Activated naive CD8-positive, alpha-beta T cell treated with anti-CD3 and anti-CD28 coated beads, Interleukin-2, amount 50 U/mL, for 24 hours (primary cell): ENCODE measurements at regions not wholly inside any gene's neighbourhood (a gene's known extent, or its start where the extent isn't known, plus 50 kb on each side); places are given as distances from the start of the nearest gene placed in this dataset.
A peak's percentile ranks its signal among the peaks of the same experiment; 100 is the strongest.

Experiments
- ATAC-seq: fragments of 150-1000 bp; cut with Tn5 transposase; one replicate; pipeline ENCODE4 v1.10.0; 2021
- DNase-seq: peaks from one replicate; pipeline ENCODE4 v3.0.0; 2021
- H3K27ac Mint-ChIP-seq: one replicate; pipeline ENCODE4 v1.8.0; 2021; ENCODE audit warnings: mild to moderate bottlenecking, mixed read lengths
- H3K27me3 Mint-ChIP-seq: one replicate; pipeline ENCODE4 v1.8.0; 2021; ENCODE audit warnings: mixed read lengths
- H3K36me3 Mint-ChIP-seq: one replicate; pipeline ENCODE4 v1.8.0; 2021; ENCODE audit warnings: low read depth, mixed read lengths
- H3K4me1 Mint-ChIP-seq: one replicate; pipeline ENCODE4 v1.8.0; 2021; ENCODE audit warnings: mixed read lengths
- H3K4me3 Mint-ChIP-seq: one replicate; pipeline ENCODE4 v1.8.0; 2021; ENCODE audit warnings: mild to moderate bottlenecking, moderate library complexity, mixed read lengths
- H3K9me3 Mint-ChIP-seq: one replicate; pipeline ENCODE4 v1.8.0; 2021; ENCODE audit warnings: mixed read lengths

DNA sequence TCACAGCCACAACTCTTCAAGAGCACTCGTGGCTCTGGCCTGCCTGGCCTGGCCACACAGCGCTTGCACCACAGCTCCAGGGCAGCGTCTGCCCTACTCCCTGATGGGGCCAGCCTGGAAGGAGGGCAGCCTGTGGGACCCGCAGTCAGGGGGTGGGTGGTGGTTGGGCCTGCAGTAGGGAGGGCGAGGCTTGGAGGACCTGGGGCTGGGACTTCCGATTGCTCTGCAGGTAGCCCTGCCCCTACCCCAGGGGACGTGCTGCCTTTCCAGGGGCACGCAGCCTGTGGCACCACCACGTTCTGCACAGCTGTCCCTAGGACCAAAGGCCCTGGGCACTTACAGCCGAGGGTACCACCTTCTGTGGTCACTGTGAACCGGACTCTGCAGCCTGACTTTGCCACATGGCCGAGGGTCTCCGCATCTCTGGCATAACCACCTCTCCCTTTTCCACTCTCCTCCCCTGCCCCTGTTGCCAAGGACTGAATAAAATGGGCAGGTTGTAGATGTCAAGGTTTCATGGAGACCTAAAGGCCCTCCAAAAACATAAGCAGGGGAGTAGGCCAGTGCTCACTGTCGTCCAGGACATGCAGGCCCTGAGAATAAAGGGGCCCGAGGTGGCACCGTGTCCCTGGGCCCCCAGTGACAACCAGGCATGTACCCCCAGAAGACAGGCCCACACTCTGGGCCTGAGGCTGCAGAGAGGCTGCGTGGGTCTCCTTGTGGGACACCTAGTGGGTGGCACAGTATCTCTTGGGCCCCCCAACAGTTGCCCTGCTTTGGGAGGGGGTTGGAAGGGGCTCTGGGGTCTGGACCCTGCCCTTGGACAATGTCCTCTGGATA, 87.3 kb downstream of the INHBB start:
- H3K27me3 Mint-ChIP-seq: peaks cover 3% of the 10 kb centered on the region
- no peaks in the 10 kb centered on the region for H3K4me1 Mint-ChIP-seq
- H3K9me3 Mint-ChIP-seq: no peaks in the 10 kb centered on the region
- H3K36me3 Mint-ChIP-seq: no peaks in the 10 kb centered on the region
- H3K27ac Mint-ChIP-seq: no peak overlapping the region
- no peak overlapping the region for H3K4me3 Mint-ChIP-seq
- DNase-seq (no peak), ATAC-seq (no peak)

GRCh38 chr2:120433816-120434290, 87.9 kb downstream of the INHBB start:
- Mint-ChIP-seq H3K27me3 (peaks cover 7% of the 10 kb centered on the region), H3K27ac (no peak overlapping the region), H3K9me3 (no peaks in the 10 kb centered on the region), H3K4me3 (no peak overlapping the region), H3K36me3 (no peaks in the 10 kb centered on the region), H3K4me1 (no peaks in the 10 kb centered on the region)
- DNase-seq: no peak
- no peak for ATAC-seq

DNA sequence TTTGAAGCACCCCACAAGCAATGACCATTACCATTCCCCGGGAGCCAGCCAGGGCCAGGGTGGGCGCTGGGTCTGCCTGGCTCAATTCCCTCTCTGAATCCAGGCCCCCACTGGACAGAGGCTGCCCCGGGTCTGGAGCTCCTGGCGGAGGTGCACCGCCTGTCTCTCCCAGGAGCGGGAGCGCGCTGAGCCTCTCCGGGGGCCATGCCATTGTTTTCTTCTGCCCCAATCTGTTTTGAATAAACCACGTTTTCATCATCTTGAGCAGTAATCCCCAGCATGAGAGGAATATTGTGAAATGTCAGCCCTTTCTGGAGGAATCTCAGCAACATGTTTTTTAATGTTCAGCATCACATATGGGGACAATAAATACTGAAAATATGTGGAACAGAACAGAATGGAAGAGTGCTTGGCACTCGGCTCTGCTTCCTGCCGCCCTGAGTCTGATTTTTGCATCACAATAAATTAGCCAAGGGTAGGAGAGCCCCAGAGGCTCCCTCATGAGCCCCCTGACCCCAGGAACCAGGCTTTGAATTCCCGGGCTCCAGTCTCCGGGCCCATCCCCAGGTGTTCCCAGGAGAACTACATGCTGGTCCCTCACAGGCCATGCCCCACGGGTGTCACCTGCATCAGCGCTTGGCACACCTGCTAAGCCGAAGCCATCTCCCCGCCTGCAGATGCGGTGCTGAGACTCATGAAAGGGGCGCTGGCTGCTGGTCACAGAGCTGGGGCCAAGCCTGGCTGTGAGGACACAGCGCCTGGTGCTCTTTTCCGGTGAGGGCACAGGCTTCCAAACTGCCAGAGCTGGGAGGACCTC, 88.8 kb downstream of the INHBB start:
- DNase-seq (no peak), ATAC-seq (no peak)
- Mint-ChIP-seq H3K27ac (no peak overlapping the region), H3K36me3 (no peaks in the 10 kb centered on the region), H3K9me3 (no peaks in the 10 kb centered on the region), H3K4me3 (no peak overlapping the region), H3K4me1 (no peaks in the 10 kb centered on the region), H3K27me3 (peaks cover 10% of the 10 kb centered on the region)

GRCh38 chr2:120435671-120436459, 89.9 kb downstream of the INHBB start:
- Mint-ChIP-seq H3K4me1 (no peaks in the 10 kb centered on the region), H3K4me3 (no peak overlapping the region), H3K36me3 (no peaks in the 10 kb centered on the region), H3K9me3 (no peaks in the 10 kb centered on the region), H3K27ac (no peak overlapping the region), H3K27me3 (peaks cover 16% of the 10 kb centered on the region)
- ATAC-seq (no peak), DNase-seq (no peak)

DNA sequence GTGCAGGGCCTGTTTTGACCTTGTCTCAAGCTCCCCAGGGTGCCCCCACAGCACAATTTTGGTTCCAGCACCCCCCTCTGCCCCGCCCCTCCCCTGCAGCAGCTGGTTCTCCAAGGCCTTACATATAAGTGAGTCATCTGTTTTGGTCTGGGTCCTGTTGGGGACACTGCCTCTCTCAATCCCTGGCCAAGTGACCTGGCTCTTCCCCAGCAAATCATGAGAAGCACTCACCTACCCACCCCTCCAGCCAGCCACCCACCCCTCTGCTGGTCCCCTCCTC, 90.5 kb downstream of the INHBB start:
- DNase-seq (no peak), ATAC-seq (no peak)
- H3K27me3 Mint-ChIP-seq: peaks cover 22% of the 10 kb centered on the region
- H3K9me3 Mint-ChIP-seq: no peaks in the 10 kb centered on the region
- no peak overlapping the region for H3K4me3 Mint-ChIP-seq
- H3K4me1 Mint-ChIP-seq: no peaks in the 10 kb centered on the region
- H3K36me3 Mint-ChIP-seq: no peaks in the 10 kb centered on the region
- H3K27ac Mint-ChIP-seq: no peak overlapping the region

DNA sequence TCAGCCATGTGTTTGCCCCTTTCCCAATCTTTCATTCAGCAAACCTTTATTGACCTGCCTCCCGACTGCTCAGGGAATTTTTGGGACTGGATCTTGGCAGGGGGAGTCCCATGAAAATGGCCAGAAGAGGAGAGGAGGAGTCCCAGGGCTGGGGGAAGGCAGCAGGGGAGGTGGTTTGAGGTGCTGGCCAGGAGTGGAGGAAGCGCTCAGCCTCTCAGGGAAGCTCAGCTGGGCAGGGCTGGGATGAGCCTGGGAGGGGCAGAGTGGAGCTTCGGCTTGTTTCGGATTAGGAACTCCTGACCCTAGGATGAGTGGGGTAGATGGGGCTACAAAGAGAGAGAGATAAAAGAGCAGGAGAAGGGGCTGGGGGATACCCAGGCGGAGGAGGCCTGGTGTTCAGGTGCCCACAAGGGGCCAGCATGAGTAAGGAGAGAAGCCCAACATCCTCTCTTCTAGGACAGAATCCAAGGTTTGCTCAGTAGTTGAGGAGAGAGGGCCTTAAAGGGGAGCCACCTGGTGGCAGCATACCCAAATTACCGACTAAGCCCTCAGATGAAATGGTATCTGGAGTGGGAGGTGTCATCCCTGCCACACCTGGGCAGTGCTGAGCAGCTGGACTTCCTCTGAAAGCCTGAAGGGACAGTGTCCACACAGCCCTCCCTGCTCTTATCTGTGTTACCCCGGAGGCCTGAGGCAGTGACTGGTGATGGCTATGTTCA, 91.1 kb downstream of the INHBB start:
- Mint-ChIP-seq H3K27ac (no peak overlapping the region), H3K4me1 (no peaks in the 10 kb centered on the region), H3K27me3 (peaks cover 28% of the 10 kb centered on the region), H3K4me3 (no peak overlapping the region), H3K9me3 (no peaks in the 10 kb centered on the region), H3K36me3 (no peaks in the 10 kb centered on the region)
- DNase-seq (peak; percentile 34), ATAC-seq (peak; percentile 45)

GRCh38 chr2:120437604-120438000, 91.7 kb downstream of the INHBB start:
- DNase-seq (no peak), ATAC-seq (no peak)
- H3K27ac Mint-ChIP-seq: no peak overlapping the region
- peaks cover 4% of the 10 kb centered on the region for H3K4me1 Mint-ChIP-seq
- H3K27me3 Mint-ChIP-seq: peaks cover 32% of the 10 kb centered on the region
- H3K9me3 Mint-ChIP-seq: no peaks in the 10 kb centered on the region
- H3K36me3 Mint-ChIP-seq: no peaks in the 10 kb centered on the region
- H3K4me3 Mint-ChIP-seq: no peak overlapping the region

- ATAC-seq: no peak
- Mint-ChIP-seq H3K27me3 (peaks cover 38% of the 10 kb centered on the region), H3K27ac (no peak overlapping the region), H3K4me3 (no peak overlapping the region), H3K4me1 (peaks cover 7% of the 10 kb centered on the region), H3K36me3 (no peaks in the 10 kb centered on the region), H3K9me3 (no peaks in the 10 kb centered on the region)
- no peak for DNase-seq
Measured at GRCh38 chr2:120438301-120439066, 92.5 kb downstream of the INHBB start.

DNA sequence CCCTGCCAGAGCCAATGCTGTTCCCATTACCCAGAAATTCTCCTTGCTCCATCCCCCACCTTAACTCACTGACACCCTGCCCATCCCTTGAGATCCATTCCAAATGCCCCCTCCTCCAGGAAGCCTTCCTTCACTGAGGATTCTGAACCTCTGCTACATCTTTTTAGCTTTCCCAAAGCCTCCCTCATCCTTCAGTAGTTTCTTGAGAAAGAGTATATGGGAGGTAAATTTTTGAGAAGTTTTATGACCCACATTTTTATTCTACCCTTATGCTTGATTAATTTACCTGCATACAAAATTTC, 93.1 kb downstream of the INHBB start:
- H3K4me3 Mint-ChIP-seq: no peak overlapping the region
- ATAC-seq (no peak), DNase-seq (no peak)
- H3K27me3 Mint-ChIP-seq: peaks cover 43% of the 10 kb centered on the region
- H3K9me3 Mint-ChIP-seq: no peaks in the 10 kb centered on the region
- no peaks in the 10 kb centered on the region for H3K36me3 Mint-ChIP-seq
- H3K27ac Mint-ChIP-seq: no peak overlapping the region
- peaks cover 7% of the 10 kb centered on the region for H3K4me1 Mint-ChIP-seq

DNA sequence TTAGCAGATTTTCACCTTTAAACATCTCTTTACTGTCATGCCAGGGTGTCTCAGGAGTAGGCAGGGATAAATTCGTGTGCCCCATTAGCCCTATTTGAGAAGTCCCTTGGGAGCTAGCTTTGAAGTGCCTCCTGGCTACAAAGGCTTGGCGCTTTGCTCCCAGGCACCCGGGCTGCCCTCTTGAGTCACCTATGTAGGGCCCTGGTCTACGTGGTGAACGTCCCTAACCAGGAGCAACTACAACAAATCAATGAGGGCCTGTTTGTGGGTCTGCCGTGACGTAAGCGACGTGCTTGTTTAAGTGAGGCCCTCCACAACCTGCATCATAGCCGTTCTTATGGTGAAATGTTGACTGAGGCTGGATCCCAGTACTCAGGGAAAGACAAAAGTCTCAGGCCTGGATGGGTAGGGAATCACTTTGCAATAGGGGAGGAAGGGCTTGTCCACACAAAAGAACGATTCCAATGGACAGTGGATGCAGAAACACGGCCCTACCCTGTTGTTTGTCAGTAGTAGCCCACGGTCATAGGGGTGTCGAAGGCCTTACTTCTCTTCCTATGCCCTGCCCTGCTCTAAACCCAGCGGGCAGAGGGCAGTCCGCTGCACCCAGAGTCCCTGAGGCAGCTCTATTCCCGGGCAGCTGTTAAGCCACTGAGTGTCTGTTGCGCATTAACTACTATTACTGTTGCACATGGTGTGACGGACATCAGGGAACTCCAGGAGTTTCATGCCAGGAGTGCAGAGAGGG, 93.9 kb downstream of the INHBB start:
- no peak for DNase-seq
- Mint-ChIP-seq H3K9me3 (no peaks in the 10 kb centered on the region), H3K4me1 (peaks cover 7% of the 10 kb centered on the region), H3K4me3 (no peak overlapping the region), H3K36me3 (no peaks in the 10 kb centered on the region), H3K27ac (no peak overlapping the region), H3K27me3 (peaks cover 49% of the 10 kb centered on the region)
- ATAC-seq: no peak

GRCh38 chr2:120440521-120441350, 94.8 kb downstream of the INHBB start:
- no peak for DNase-seq
- H3K27me3 Mint-ChIP-seq: peaks cover 49% of the 10 kb centered on the region
- no peaks in the 10 kb centered on the region for H3K9me3 Mint-ChIP-seq
- H3K27ac Mint-ChIP-seq: no peak overlapping the region
- H3K36me3 Mint-ChIP-seq: no peaks in the 10 kb centered on the region
- H3K4me1 Mint-ChIP-seq: peaks cover 7% of the 10 kb centered on the region
- H3K4me3 Mint-ChIP-seq: no peak overlapping the region
- ATAC-seq: no peak

DNA sequence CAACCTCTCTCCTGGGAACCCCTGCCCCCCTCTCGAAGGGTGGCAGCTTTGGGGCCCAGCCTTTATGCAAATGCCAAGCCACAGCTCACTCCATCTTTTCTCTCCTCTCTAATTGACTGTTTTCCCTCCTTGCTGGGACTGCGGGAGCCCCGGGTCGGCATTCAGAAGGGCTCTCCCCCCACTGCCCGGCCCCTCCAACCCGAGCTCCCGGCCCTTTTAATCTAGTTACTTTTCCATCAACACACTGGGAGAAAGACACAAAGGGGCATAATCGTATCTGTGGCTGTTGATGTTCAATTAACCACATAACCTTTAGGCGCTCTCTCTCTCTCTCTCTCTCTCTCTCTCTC, 95.4 kb downstream of the INHBB start:
- H3K9me3 Mint-ChIP-seq: no peaks in the 10 kb centered on the region
- peaks cover 7% of the 10 kb centered on the region for H3K4me1 Mint-ChIP-seq
- H3K27me3 Mint-ChIP-seq: peaks cover 49% of the 10 kb centered on the region
- H3K4me3 Mint-ChIP-seq: no peak overlapping the region
- no peaks in the 10 kb centered on the region for H3K36me3 Mint-ChIP-seq
- DNase-seq: no peak
- no peak overlapping the region for H3K27ac Mint-ChIP-seq
- no peak for ATAC-seq
